ENCODE measurements at regions not wholly inside any gene's neighbourhood (a gene's known extent, or its start where the extent isn't known, plus 50 kb on each side); places are given as distances from the start of the nearest gene placed in this dataset.

DNA sequence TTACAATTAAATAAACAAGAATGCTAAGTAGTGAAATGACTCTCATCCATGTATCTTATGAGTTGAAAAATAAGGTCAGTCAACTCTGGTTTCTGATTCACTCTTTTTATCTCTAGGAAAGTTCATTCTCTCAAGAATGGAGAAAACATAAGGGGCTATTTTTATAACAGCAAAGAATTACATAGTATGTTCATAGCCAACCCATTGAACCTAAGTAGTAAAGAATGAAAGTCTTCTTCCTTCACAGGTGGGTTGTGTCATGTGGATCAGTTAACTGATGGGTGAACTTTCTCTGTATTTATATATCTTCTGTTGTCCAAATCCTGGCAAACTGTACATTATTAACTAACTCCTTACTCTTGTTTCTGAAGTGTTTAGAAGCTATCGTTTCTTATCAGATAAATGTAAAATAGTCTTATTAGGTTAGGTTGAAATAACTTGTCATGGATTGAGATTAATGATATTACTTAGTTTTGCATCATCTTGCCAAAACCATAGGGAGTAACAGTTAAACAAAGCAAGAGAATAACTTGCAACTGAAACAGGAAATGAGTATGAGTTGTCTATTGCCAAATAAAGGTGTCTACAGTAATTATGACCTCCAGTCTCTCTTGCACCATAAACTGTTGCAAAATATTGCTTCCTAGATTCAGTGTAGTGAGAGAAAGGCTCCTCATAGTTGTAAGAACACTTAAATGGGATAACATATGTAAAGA lies 86.8 kb downstream of the ANKRD7 start:
- ChIA-PET CTCF (no interaction called here), POLR2A (no interaction called here)
- DNase-seq (ENCODE audit: low read depth, low spot score), result no peak
- no peak overlapping the region for H3K27ac ChIP-seq (ENCODE audit: low read depth, low read length)
- no peak overlapping the region for H3K4me3 ChIP-seq (ENCODE audit: low read depth, low read length)
- H3K9me3 ChIP-seq (ENCODE audit: control insufficient read depth, insufficient read depth, low read length), result no peaks in the 10 kb centered on the region
- TF ChIP-seq, protein P1, sequence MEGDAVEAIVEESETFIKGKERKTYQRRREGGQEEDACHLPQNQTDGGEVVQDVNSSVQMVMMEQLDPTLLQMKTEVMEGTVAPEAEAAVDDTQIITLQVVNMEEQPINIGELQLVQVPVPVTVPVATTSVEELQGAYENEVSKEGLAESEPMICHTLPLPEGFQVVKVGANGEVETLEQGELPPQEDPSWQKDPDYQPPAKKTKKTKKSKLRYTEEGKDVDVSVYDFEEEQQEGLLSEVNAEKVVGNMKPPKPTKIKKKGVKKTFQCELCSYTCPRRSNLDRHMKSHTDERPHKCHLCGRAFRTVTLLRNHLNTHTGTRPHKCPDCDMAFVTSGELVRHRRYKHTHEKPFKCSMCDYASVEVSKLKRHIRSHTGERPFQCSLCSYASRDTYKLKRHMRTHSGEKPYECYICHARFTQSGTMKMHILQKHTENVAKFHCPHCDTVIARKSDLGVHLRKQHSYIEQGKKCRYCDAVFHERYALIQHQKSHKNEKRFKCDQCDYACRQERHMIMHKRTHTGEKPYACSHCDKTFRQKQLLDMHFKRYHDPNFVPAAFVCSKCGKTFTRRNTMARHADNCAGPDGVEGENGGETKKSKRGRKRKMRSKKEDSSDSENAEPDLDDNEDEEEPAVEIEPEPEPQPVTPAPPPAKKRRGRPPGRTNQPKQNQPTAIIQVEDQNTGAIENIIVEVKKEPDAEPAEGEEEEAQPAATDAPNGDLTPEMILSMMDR (IDR thresholded peaks at IDR 0.05; ENCODE audit: low read depth, low read length), result no peak
- H3K27me3 ChIP-seq (ENCODE audit: control insufficient read depth, insufficient read depth, low read length), result no peaks in the 10 kb centered on the region

DNA sequence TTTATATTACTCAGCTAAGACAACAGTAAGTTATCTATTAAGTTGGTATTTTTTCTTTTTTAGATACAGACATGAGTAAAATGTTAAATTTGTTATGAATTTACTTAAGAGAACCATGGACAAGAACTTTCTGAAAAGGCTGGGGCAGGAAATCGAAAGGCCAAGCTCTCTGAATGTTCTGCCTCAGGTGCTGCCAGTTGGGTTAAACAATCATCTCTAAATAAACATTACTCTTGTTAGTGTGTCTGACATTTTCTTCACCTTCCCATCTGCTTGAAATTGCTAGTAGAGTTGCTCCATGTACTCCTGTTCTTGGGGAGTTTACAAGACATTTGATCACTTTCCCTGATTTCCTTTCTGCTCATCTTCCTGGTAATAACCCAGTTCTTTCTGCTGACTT lies 87.5 kb downstream of the ANKRD7 start:
- CTCF ChIA-PET, result no interaction called here
- POLR2A ChIA-PET, result no interaction called here

DNA sequence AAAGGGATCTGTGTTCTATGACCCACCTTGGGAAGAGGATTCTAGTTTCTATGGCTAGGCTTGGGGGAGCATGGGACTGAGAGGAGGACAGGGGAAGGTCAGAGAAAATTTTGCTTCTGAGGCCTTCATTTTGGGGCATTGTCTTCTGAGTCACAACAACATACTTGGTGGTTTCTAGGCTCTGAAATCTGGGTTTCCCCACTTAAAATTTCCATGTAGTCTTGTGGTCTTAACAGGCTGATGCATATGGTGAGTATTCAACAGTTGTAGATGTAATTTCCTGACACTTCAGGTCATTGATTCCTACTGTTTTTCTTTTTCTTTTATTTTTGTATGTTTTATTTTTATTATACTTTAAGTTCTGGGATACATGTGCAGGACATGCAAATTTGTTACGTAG lies 88.5 kb downstream of the ANKRD7 start:
- TF ChIP-seq, protein P1 (IDR thresholded peaks at IDR 0.05; ENCODE audit: low read depth, low read length), result no peak
- DNase-seq (ENCODE audit: low read depth, low spot score), result no peak
- no peak overlapping the region for H3K4me3 ChIP-seq (ENCODE audit: low read depth, low read length)
- ChIA-PET POLR2A (no interaction called here), CTCF (no interaction called here)
- H3K27ac ChIP-seq (ENCODE audit: low read depth, low read length), result no peak overlapping the region
- H3K9me3 ChIP-seq (ENCODE audit: control insufficient read depth, insufficient read depth, low read length), result no peaks in the 10 kb centered on the region
- H3K27me3 ChIP-seq (ENCODE audit: control insufficient read depth, insufficient read depth, low read length), result no peaks in the 10 kb centered on the region

More for the DNA sequence above, 87.5 kb downstream of the ANKRD7 start:
- TF ChIP-seq, protein P1 (IDR thresholded peaks at IDR 0.05; ENCODE audit: low read depth, low read length), result no peak
- Histone ChIP-seq H3K27me3 (ENCODE audit: control insufficient read depth, insufficient read depth, low read length) (no peaks in the 10 kb centered on the region), H3K27ac (ENCODE audit: low read depth, low read length) (no peak overlapping the region), H3K4me3 (ENCODE audit: low read depth, low read length) (no peak overlapping the region), H3K9me3 (ENCODE audit: control insufficient read depth, insufficient read depth, low read length) (no peaks in the 10 kb centered on the region)
- DNase-seq (ENCODE audit: low read depth, low spot score), result no peak

DNA sequence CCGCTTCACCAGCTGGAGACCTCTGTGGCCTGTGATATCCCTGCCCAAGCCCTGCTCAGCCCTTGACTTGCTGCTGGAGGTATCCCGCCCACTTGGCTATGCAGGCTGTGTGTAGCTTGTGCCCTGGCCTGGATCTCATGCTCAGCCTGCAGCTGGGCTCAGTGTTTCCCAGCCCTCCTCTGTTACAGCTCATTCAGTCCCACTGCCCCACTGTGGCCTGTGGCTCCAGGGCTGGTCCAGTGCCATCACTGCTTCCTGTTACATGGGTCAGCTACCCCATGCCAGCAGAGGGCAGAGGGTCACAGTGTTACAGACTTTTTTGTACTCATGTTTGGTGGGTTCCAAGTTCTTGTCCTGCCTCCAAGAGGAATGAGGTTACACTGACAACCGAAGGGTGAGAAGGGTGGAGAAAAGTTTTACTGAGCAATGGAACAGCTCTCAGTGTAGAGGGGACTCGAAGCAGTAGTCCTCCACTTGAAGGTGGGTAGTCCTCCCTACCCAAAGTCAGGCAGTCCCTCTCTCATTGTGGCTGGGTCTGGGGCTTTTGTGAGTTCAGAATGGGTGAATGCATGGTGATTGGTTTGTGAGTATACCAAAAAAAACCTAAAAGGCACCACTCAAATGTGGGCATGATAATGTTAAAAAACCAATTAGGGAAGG lies 100.4 kb downstream of the ANKRD7 start:
- Histone ChIP-seq H3K27ac (ENCODE audit: low read depth, low read length) (no peak overlapping the region), H3K9me3 (ENCODE audit: control insufficient read depth, insufficient read depth, low read length) (no peaks in the 10 kb centered on the region), H3K4me3 (ENCODE audit: low read depth, low read length) (no peak overlapping the region), H3K27me3 (ENCODE audit: control insufficient read depth, insufficient read depth, low read length) (no peaks in the 10 kb centered on the region)
- CTCF ChIA-PET, result no interaction called here
- TF ChIP-seq, protein P1 (IDR thresholded peaks at IDR 0.05; ENCODE audit: low read depth, low read length), result no peak
- POLR2A ChIA-PET, result no interaction called here
- no peak for DNase-seq (ENCODE audit: low read depth, low spot score)

DNA sequence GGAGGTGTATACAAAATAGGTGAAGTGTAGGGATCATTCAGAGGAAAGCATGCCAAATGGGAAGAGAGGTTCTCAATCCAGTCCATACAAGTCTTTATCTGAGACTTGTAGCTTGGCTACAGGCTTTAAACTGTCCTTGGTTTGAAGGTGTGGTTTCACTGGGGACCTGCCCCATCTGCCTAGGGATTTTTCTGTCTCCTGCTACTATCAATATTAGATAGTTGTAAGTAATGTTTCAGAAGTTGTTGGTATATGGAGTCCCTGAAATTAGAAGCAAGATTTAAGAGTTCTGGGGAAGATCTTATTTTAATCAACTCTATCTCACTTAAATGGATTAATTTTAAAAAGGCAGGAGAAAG lies 100.9 kb downstream of the ANKRD7 start:
- TF ChIP-seq, protein P1 (IDR thresholded peaks at IDR 0.05; ENCODE audit: low read depth, low read length), result no peak
- CTCF ChIA-PET, result no interaction called here
- Histone ChIP-seq H3K27ac (ENCODE audit: low read depth, low read length) (no peak overlapping the region), H3K27me3 (ENCODE audit: control insufficient read depth, insufficient read depth, low read length) (no peaks in the 10 kb centered on the region), H3K4me3 (ENCODE audit: low read depth, low read length) (no peak overlapping the region), H3K9me3 (ENCODE audit: control insufficient read depth, insufficient read depth, low read length) (no peaks in the 10 kb centered on the region)
- POLR2A ChIA-PET, result no interaction called here
- DNase-seq (ENCODE audit: low read depth, low spot score), result no peak

Data from AG04450 (cell line).